ENCODE measurements at regions not wholly inside any gene's neighbourhood (a gene's known extent, or its start where the extent isn't known, plus 50 kb on each side); places are given as distances from the start of the nearest gene placed in this dataset.

GRCh38 chr11:127478826-127479225 lies 478.3 kb upstream of the KIRREL3 start:
- H3K4me2 ChIP-seq, result no peak overlapping the region
- no peaks in the 10 kb centered on the region for H3K36me3 ChIP-seq (ENCODE audit: insufficient read depth)
- no peaks in the 10 kb centered on the region for H3K9me3 Mint-ChIP-seq
- H3K79me2 ChIP-seq (replicated peaks; ENCODE audit: insufficient read depth), result no peaks in the 10 kb centered on the region
- H2AFZ ChIP-seq, result no peak overlapping the region
- no peak overlapping the region for H3K4me3 Mint-ChIP-seq
- no peaks in the 10 kb centered on the region for H3K4me1 Mint-ChIP-seq
- H3K4me1 ChIP-seq (ENCODE audit: insufficient read depth), result no peaks in the 10 kb centered on the region
- no peaks in the 10 kb centered on the region for H3K27me3 Mint-ChIP-seq (ENCODE audit: insufficient read depth, low read depth, poor library complexity)
- DNase-seq (ENCODE audit: low spot score), result no peak
- no peak overlapping the region for H3K27ac ChIP-seq (ENCODE audit: low read depth)
- ATAC-seq, result no peak
- no peaks in the 10 kb centered on the region for H3F3A ChIP-seq (replicated peaks; ENCODE audit: low read depth)
- H3K9me2 ChIP-seq (ENCODE audit: insufficient read depth), result no peaks in the 10 kb centered on the region
- no peaks in the 10 kb centered on the region for H4K20me1 ChIP-seq (replicated peaks; ENCODE audit: insufficient read depth)
- no peaks in the 10 kb centered on the region for H3K27me3 ChIP-seq (ENCODE audit: insufficient read depth)
- H3K27ac Mint-ChIP-seq, result no peak overlapping the region
- H3K36me3 Mint-ChIP-seq (ENCODE audit: low read depth), result no peaks in the 10 kb centered on the region
- no peak overlapping the region for H3K4me3 ChIP-seq
- TF ChIP-seq EZH2phosphoT487 (IDR thresholded peaks at IDR 0.05; ENCODE audit: unreplicated experiment) (no peak), EZH2 (IDR thresholded peaks at IDR 0.05; ENCODE audit: low read depth, unreplicated experiment) (no peak), CREB1 (CRISPR knock-in tag; IDR thresholded peaks at IDR 0.05; ENCODE audit: low read depth) (no peak), JUNB (IDR thresholded peaks at IDR 0.05; ENCODE audit: unreplicated experiment) (no peak), REST (IDR thresholded peaks at IDR 0.05; ENCODE audit: unreplicated experiment) (no peak), ZNF462 (CRISPR knock-in tag; IDR thresholded peaks at IDR 0.05) (no peak), ZNF114 (CRISPR knock-in tag; IDR thresholded peaks at IDR 0.05) (no peak), ZNF331 (CRISPR knock-in tag; IDR thresholded peaks at IDR 0.05; ENCODE audit: low read depth) (no peak), CTCF (conservative IDR thresholded peaks at IDR 0.05; ENCODE audit: low read depth in 2 of 2) (no peak), ETS1 (IDR thresholded peaks at IDR 0.05) (no peak), NANOG (IDR thresholded peaks at IDR 0.05; ENCODE audit: borderline replicate concordance) (no peak), STAT1 (IDR thresholded peaks at IDR 0.05; ENCODE audit: unreplicated experiment) (no peak), POLR2AphosphoS5 (IDR thresholded peaks at IDR 0.05; ENCODE audit: low read depth) (no peak)

Data from GM23338 (cell line).